H7 (cell line): ENCODE measurements at regions not wholly inside any gene's neighbourhood (a gene's known extent, or its start where the extent isn't known, plus 50 kb on each side); places are given as distances from the start of the nearest gene placed in this dataset.

Source experiments
- DNase-seq: peaks from one replicate; pipeline ENCODE4 v3.0.0; 2012
- H3K27me3 ChIP-seq: 2 replicates; pipeline ENCODE4 v1.6.0; 2011; ENCODE audit warnings: mild to moderate bottlenecking, low read length; ENCODE audit not compliant: control insufficient read depth, insufficient read depth
- H3K36me3 ChIP-seq: replicated peaks from 2 replicates; pipeline ENCODE4 v1.5.1; 2011; ENCODE audit warnings: low read length; ENCODE audit not compliant: control insufficient read depth, insufficient read depth
- H3K4me3 ChIP-seq: 2 replicates; pipeline ENCODE4 v1.5.1; 2011; ENCODE audit warnings: low read depth, mild to moderate bottlenecking, control low read depth, low read length, moderate library complexity; ENCODE audit not compliant: insufficient read depth

GRCh38 chr11:115721296-115721995 is 217.2 kb upstream of the CADM1 start:
- H3K36me3 ChIP-seq: no peaks in the 10 kb centered on the region
- H3K27me3 ChIP-seq: no peaks in the 10 kb centered on the region
- DNase-seq: no peak
- H3K4me3 ChIP-seq: no peak overlapping the region

GRCh38 chr11:115720602-115721245 is 216.5 kb upstream of the CADM1 start:
- no peaks in the 10 kb centered on the region for H3K27me3 ChIP-seq
- no peaks in the 10 kb centered on the region for H3K36me3 ChIP-seq
- DNase-seq: no peak
- no peak overlapping the region for H3K4me3 ChIP-seq

DNA sequence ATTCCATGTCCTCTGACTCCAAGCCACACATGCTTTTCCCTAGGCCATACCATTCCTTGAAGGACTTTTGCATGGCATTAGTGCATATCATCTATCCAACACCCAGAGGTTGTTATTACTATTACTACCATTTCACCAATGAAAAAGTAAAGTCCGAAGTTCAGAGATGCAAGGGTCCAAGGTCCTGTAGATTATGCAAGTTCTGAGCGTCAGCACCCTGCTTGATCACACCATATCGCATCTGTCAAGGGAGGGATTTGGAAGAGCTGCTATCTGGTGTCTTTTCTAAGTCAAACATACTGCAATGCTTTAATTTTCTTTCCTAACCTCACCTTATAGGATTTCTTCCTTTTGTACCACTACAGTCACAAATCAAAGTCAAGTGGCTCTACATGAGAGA is 214.7 kb upstream of the CADM1 start:
- DNase-seq: no peak
- Histone ChIP-seq H3K4me3 (no peak overlapping the region), H3K36me3 (no peaks in the 10 kb centered on the region), H3K27me3 (no peaks in the 10 kb centered on the region)

GRCh38 chr11:115718106-115718505 is 213.9 kb upstream of the CADM1 start:
- no peak overlapping the region for H3K4me3 ChIP-seq
- no peaks in the 10 kb centered on the region for H3K36me3 ChIP-seq
- H3K27me3 ChIP-seq: no peaks in the 10 kb centered on the region
- no peak for DNase-seq

- no peak overlapping the region for H3K4me3 ChIP-seq
- H3K36me3 ChIP-seq: no peaks in the 10 kb centered on the region
- no peaks in the 10 kb centered on the region for H3K27me3 ChIP-seq
- DNase-seq: peak; percentile 54
These were observed 212.7 kb upstream of the CADM1 start for GRCh38 chr11:115716601-115717529.

DNA sequence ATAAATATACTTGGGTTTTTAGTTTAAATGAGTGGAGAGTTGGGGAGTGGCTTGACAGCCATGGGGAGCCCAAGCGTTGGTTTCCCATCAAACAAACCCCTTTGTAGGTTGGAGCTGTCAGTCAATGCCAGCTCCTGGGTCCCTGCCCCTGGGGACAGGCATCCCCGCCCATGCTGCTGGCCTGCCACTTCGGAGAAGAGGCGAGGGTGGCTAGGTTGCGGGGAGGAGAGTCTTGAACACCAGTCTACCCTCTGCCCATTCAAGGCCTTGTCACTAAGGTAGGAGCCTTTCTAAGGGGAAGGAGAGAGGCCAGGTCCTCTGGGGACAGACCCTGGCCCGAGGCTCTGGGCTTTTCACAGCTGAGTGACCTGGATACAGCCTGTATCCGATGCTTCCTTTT is 211.9 kb upstream of the CADM1 start:
- H3K27me3 ChIP-seq: no peaks in the 10 kb centered on the region
- H3K36me3 ChIP-seq: no peaks in the 10 kb centered on the region
- no peak for DNase-seq
- H3K4me3 ChIP-seq: no peak overlapping the region

- Histone ChIP-seq H3K4me3 (no peak overlapping the region), H3K27me3 (no peaks in the 10 kb centered on the region), H3K36me3 (no peaks in the 10 kb centered on the region)
- DNase-seq: no peak
These were observed 211.1 kb upstream of the CADM1 start for GRCh38 chr11:115715251-115715770.

GRCh38 chr11:115712296-115712695 is 208.1 kb upstream of the CADM1 start:
- H3K27me3 ChIP-seq: no peaks in the 10 kb centered on the region
- H3K36me3 ChIP-seq: no peaks in the 10 kb centered on the region
- no peak for DNase-seq

DNA sequence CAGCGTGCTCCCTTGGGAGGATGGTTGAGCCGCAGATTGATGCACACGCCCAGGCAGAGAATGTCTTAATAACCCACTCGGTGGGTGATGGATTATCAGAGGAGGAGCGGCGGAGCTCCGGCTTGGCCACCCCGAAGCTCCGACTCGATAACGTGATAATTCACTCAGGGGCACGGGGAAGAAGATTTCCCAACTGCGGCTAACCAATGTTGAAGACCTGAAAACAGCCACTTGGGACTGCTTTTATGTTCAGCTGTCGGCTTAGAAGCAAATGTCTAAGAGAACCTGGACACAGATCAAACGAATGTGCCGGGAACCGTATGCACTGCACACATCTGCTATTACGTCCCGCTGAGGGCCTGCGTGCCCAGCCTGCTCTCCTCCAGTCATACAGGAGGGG is 206.8 kb upstream of the CADM1 start:
- Histone ChIP-seq H3K27me3 (no peaks in the 10 kb centered on the region), H3K36me3 (no peaks in the 10 kb centered on the region)
- no peak for DNase-seq

More at GRCh38 chr11:115712296-115712695, 208.1 kb upstream of the CADM1 start:
- no peak overlapping the region for H3K4me3 ChIP-seq

DNA sequence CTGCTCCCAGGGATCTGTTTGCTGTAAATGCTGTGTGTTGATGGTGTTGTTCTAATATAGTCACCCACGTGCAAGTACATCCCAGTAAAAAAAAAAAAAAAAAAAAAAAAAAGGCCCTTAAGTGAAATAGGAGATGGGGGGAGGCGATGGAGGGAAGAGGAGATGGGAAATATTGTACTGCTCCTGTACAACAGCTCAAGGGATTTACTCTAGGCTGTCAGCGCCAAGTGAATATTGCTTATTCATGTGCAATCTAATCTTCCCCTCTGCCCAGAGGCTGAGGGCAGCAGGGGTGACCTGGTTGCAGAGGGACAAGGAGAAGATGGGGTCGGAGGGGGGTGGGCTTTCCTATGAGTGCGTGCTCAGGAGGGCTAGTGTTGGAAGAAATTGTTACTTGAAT is 206.2 kb upstream of the CADM1 start:
- Histone ChIP-seq H3K4me3 (no peak overlapping the region), H3K27me3 (no peaks in the 10 kb centered on the region), H3K36me3 (no peaks in the 10 kb centered on the region)
- DNase-seq: no peak

More for the DNA sequence above, 206.8 kb upstream of the CADM1 start:
- no peak overlapping the region for H3K4me3 ChIP-seq

DNA sequence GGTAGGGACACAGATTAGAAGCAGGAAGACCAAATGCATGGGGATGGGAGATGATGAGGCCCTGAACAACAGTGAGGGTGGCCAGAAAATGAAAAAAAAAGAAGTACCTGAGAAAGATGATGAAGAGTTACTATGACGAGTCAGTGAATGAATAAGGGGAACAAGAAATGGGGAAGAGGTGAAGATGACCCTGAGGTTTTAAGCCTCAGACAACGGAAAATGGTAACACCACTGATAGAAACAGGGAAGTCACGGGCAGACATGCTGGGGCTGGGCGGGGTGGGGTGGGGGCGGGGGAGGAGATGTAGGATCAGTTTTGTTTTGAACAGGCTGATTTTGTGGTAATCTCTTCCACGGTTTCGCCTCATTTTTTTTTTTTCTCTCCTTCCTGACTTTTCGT is 205.1 kb upstream of the CADM1 start:
- H3K4me3 ChIP-seq: no peak overlapping the region
- DNase-seq: no peak
- no peaks in the 10 kb centered on the region for H3K27me3 ChIP-seq
- H3K36me3 ChIP-seq: no peaks in the 10 kb centered on the region

- no peak for DNase-seq
- Histone ChIP-seq H3K27me3 (no peaks in the 10 kb centered on the region), H3K4me3 (no peak overlapping the region), H3K36me3 (no peaks in the 10 kb centered on the region)
These were observed 203.1 kb upstream of the CADM1 start for GRCh38 chr11:115707180-115707905.

DNA sequence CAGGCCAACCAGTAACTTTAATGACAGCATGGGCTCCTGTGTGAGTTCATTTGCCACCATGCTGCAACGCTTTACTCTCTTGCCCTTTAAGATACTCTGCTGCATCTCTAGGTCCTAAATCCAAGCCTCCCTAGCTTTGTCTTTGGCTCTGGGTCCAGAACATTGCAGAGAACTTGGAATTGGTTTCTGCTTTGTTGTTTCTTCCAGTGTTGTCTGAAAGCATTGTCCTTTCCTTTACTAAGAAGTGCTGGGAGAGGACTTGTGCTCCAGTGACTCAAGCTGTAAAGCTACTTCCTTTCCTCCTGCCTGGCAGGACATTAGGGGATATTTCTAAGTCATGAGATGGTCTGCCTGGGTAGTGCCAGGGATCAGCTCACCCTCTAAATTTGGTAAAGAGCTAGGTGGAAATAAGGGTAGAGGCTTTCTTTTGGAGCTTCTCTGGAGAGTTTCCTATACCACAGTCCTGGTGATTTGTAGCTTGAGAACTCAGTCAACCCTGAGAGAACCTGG is 202.5 kb upstream of the CADM1 start:
- Histone ChIP-seq H3K36me3 (no peaks in the 10 kb centered on the region), H3K27me3 (no peaks in the 10 kb centered on the region), H3K4me3 (no peak overlapping the region)
- DNase-seq: no peak

DNA sequence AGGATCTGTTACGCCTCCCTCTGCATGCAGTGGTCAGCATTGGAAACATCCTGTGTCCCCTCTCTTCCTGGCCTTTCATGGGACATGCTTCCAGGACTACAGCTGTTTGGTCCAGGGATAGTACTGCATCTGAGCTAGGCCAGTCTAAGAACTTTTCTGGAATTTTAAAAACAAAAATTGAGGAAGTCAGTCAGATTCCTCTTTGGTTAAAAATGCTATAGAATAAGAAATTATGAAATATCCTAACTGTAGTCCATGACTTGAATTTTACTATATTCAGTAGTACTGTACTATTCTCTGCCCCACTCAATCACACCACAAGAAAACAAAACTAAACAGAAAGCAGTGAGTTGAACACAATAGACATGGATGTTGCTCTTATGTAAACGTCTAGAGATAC is 201.0 kb upstream of the CADM1 start:
- no peak for DNase-seq
- H3K36me3 ChIP-seq: no peaks in the 10 kb centered on the region
- no peaks in the 10 kb centered on the region for H3K27me3 ChIP-seq
- H3K4me3 ChIP-seq: no peak overlapping the region
